Omental fat pad (tissue), 3 donors: ENCODE measurements at regions not wholly inside any gene's neighbourhood (a gene's known extent, or its start where the extent isn't known, plus 50 kb on each side); places are given as distances from the start of the nearest gene placed in this dataset.

Experiments
- ATAC-seq: fragments of 150-250 bp; one replicate; pipeline ENCODE4 v1.9.1; 2016; ENCODE audit warnings: mild to moderate bottlenecking, moderate library complexity; ENCODE audit not compliant: low FRiP score
- DNase-seq: peaks from one replicate; pipeline ENCODE4 v3.0.0-alpha.2; 2019; ENCODE audit warnings: low spot score
- TF ChIP-seq, protein P1 (sequence below), 3 donors: fragments of 450-650 bp; IDR thresholded peaks; one replicate each; pipeline ENCODE4 v1.5.1; 2016 to 2017; ENCODE audit warnings: antibody characterized with exemption in 3 of 3, mild to moderate bottlenecking in 3 of 3, moderate library complexity in 2 of 3

DNA sequence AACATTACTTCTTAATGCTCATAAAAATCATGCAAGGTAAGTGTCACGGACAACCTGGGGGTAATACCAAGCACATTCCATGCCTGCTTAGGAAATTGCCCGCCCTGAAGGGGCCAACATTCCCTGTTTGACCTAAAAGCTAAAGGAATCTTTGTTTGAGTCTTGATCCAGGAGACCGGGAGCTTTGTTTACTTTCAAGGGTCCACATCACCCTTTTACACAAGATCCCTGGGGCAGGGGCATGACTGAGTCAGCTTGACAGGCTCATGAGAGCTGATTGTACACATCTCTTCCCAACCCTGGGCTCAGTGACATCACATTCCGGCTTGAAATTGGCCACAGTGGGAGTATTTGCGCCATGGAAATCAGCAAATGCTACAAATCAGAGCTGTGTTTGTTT is 248.1 kb upstream of the HABP2 start:
- TF ChIP-seq, protein P1, sequence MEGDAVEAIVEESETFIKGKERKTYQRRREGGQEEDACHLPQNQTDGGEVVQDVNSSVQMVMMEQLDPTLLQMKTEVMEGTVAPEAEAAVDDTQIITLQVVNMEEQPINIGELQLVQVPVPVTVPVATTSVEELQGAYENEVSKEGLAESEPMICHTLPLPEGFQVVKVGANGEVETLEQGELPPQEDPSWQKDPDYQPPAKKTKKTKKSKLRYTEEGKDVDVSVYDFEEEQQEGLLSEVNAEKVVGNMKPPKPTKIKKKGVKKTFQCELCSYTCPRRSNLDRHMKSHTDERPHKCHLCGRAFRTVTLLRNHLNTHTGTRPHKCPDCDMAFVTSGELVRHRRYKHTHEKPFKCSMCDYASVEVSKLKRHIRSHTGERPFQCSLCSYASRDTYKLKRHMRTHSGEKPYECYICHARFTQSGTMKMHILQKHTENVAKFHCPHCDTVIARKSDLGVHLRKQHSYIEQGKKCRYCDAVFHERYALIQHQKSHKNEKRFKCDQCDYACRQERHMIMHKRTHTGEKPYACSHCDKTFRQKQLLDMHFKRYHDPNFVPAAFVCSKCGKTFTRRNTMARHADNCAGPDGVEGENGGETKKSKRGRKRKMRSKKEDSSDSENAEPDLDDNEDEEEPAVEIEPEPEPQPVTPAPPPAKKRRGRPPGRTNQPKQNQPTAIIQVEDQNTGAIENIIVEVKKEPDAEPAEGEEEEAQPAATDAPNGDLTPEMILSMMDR (IDR thresholded peaks at IDR 0.05) = no peak
- ATAC-seq = no peak
- DNase-seq = no peak

DNA sequence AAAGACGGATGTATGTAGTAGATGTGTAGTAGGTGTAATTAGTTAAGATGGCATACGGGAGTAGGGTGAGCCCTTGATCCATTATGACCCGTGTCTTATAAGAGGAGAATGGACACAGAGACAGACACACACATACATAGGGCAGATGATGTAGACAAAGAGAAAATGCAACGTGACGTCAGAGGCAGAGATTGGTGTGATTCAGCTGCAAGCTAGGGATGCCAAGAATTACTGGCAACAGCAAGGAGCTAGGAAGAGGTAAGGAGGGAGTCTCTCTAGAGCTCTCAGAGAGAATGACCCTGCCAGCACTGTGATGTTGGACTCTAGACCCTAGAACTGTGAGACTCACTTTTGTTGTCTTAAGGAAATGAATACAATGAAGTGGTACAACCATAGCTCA is 247.0 kb upstream of the HABP2 start:
- ATAC-seq = peak; percentile 61
- no peak for DNase-seq
- TF ChIP-seq, protein P1 (IDR thresholded peaks at IDR 0.05) = no peak

DNA sequence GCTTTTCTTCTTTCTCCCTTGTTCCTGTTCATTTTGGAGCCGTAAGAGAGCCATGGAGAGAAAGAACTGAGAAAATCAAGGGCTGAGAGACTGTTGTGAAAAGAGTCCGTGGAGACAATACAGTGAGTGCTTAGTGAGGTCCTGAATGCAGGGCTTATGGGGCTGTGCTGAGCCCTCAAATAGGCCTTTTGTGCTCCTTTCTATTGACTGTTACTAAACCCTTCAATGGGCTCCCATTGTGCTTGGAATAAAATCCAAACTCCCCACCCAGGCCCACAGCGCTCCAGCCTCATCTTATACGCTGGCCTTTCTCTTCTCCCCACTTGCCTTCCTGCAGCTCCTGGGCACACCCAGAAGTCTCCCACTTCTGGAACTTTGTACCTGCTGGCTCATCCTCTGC is 243.1 kb upstream of the HABP2 start:
- no peak for ATAC-seq
- TF ChIP-seq, protein P1 (IDR thresholded peaks at IDR 0.05) = no peak
- no peak for DNase-seq

DNA sequence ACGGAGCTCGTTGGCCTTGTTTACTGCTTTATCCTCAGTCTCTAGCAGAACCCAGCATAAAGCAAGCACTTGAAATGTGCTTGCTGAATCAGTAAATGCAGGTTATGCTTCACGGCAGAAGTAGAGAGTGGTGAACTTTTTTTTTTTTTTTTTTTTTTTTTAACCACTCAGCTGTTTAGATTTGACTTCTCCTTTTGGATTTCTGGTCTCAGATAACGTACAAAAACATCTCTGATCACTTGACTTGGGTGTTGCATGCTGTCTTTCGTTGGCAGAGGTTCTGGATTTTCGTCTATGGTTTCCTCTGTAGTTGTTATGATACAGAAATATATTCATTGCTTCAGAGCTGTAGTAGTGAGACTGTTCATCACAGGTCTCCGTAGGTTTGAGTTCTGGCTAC is 242.5 kb upstream of the HABP2 start:
- TF ChIP-seq, protein P1 (IDR thresholded peaks at IDR 0.05) = no peak
- DNase-seq (no peak), ATAC-seq (no peak)

DNA sequence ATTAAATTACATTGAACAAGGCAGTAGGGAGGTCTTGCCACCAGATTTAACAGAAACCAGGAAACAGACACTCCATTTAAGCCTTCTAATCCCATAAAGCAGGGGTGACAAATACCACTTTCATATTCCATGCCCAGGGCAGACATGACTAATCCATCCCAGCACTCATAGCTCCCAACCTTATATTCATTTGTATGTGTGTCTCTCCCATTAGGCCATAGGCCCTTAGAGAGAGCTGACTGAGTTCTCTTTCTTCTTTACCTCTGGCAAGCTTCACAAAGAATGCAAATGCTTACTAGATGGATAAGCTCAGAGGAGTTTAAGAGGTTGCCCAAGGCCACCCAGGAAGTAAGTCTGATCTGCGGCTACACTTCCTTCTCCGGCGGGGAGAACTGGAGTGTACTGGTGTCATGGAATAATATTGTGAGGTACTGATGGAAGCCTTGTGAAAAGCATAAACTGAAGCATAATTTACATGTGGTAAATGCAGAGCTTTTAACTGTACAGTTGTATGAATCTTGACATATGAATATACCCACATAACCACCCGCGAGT is 239.7 kb upstream of the HABP2 start:
- TF ChIP-seq, protein P1 (IDR thresholded peaks at IDR 0.05) = no peak
- ATAC-seq = no peak
- DNase-seq = no peak

DNA sequence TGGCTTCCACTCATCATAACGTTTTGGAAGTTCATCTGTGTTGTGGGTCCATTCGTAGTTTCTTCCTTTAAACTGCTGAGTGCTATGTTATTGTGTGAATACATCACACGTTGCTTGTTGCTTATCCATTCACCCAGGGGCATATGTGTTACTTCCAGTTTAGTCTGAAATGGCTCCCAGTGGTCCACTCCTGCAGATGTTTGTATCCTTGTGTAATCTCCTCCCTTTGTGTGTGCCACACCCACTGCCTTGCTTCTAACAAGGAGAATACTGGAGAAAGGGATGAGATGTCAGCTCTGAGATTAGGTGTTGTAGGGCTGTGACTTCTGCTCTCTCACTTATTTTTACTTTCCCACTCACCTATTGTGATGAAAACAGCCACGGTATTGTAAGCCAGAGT is 239.1 kb upstream of the HABP2 start:
- ATAC-seq = no peak
- TF ChIP-seq, protein P1 (IDR thresholded peaks at IDR 0.05) = no peak
- DNase-seq = no peak

DNA sequence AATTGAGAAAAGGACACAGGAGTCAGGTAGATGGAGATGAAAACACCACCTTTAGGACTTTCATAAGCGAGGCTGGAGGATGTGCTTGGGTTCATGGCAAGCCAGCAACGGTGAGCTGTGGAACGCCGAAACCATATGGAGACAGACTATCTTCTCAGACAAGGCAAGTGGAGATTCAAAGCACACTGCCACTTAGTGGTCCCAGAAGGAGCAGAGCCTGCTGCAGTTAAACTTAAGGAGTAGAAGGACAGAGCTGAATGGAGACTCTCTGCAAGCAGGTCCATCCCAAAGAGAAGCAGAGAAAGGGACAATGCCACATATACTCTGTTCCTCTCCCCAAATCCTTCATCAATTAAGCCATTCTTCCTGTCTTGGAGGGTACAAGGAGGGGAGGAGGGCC is 236.3 kb upstream of the HABP2 start:
- TF ChIP-seq, protein P1 (IDR thresholded peaks at IDR 0.05) = no peak
- no peak for ATAC-seq
- no peak for DNase-seq
